ENCODE measurements at regions not wholly inside any gene's neighbourhood (a gene's known extent, or its start where the extent isn't known, plus 50 kb on each side); places are given as distances from the start of the nearest gene placed in this dataset.
"Not testable (repeated sequence)": the region's sequence is repeated elsewhere in the genome, so short reads cannot be mapped to it uniquely, and the experiment has no call there.

GRCh38 chr16:32740766-32741499 is 65.0 kb upstream of the TP53TG3 start:
- not testable (repeated sequence) for H3K4me1 Mint-ChIP-seq; H3K9me3 Mint-ChIP-seq; DNase-seq; H3K36me3 ChIP-seq (ENCODE audit: control insufficient read depth, insufficient read depth, low read length); H3K4me1 ChIP-seq (ENCODE audit: control insufficient read depth, insufficient read depth, low read length, poor library complexity, severe bottlenecking); H3K27me3 Mint-ChIP-seq; H3K27ac Mint-ChIP-seq; H3K27ac ChIP-seq (ENCODE audit: insufficient read depth, low read length, poor library complexity, severe bottlenecking); H3K9me3 ChIP-seq (ENCODE audit: control insufficient read depth in 2 of 2, low read length in 2 of 2); H3K4me3 Mint-ChIP-seq; H3K27me3 ChIP-seq (ENCODE audit: control insufficient read depth, insufficient read depth, low read length); H3K4me3 ChIP-seq (ENCODE audit: low read depth, low read length); H3K36me3 Mint-ChIP-seq
- ATAC-seq (ENCODE audit: low read depth in 2 of 2): peak in 1 of 2 donors; percentile 58
